GM13977 (cell line): ENCODE measurements at regions not wholly inside any gene's neighbourhood (a gene's known extent, or its start where the extent isn't known, plus 50 kb on each side); places are given as distances from the start of the nearest gene placed in this dataset.

Experiments used
- DNase-seq: peaks from one replicate; pipeline ENCODE4 v3.0.0; 2012; ENCODE audit warnings: low spot score
- in situ Hi-C: fragments of 300-500 bp; cut with MboI; formaldehyde crosslinking; loops from one replicate; pipeline ENCODE4 v1.12.0; 2022; ENCODE audit warnings: low sequenced_read_pairs, low pct_unique_long_range_greater_than_20kb, mixed read lengths, inconsistent platforms; ENCODE audit not compliant: unreplicated experiment
- TF ChIP-seq, protein P1 (sequence below): IDR thresholded peaks from 2 replicates; pipeline ENCODE4 v1.5.1; 2012; ENCODE audit warnings: mild to moderate bottlenecking, control low read depth; ENCODE audit not compliant: insufficient read depth; ENCODE audit errors: extremely low read depth, missing control alignments

GRCh38 chr6:11357285-11357684, 124.8 kb upstream of the NEDD9 start:
- TF ChIP-seq, protein P1, sequence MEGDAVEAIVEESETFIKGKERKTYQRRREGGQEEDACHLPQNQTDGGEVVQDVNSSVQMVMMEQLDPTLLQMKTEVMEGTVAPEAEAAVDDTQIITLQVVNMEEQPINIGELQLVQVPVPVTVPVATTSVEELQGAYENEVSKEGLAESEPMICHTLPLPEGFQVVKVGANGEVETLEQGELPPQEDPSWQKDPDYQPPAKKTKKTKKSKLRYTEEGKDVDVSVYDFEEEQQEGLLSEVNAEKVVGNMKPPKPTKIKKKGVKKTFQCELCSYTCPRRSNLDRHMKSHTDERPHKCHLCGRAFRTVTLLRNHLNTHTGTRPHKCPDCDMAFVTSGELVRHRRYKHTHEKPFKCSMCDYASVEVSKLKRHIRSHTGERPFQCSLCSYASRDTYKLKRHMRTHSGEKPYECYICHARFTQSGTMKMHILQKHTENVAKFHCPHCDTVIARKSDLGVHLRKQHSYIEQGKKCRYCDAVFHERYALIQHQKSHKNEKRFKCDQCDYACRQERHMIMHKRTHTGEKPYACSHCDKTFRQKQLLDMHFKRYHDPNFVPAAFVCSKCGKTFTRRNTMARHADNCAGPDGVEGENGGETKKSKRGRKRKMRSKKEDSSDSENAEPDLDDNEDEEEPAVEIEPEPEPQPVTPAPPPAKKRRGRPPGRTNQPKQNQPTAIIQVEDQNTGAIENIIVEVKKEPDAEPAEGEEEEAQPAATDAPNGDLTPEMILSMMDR, result no peak
- no peak for DNase-seq
- in situ Hi-C loops, result no loop called here

GRCh38 chr6:11356404-11357155, 124.1 kb upstream of the NEDD9 start:
- no peak for DNase-seq
- TF ChIP-seq, protein P1, result no peak
- in situ Hi-C loops, result no loop called here

GRCh38 chr6:11353921-11354389, 121.5 kb upstream of the NEDD9 start:
- TF ChIP-seq, protein P1, result no peak
- DNase-seq, result no peak
- in situ Hi-C loops, result no loop called here

- in situ Hi-C loops, result no loop called here
- DNase-seq, result no peak
- TF ChIP-seq, protein P1, result no peak
Observed at GRCh38 chr6:11350294-11350693, 117.8 kb upstream of the NEDD9 start.

DNA sequence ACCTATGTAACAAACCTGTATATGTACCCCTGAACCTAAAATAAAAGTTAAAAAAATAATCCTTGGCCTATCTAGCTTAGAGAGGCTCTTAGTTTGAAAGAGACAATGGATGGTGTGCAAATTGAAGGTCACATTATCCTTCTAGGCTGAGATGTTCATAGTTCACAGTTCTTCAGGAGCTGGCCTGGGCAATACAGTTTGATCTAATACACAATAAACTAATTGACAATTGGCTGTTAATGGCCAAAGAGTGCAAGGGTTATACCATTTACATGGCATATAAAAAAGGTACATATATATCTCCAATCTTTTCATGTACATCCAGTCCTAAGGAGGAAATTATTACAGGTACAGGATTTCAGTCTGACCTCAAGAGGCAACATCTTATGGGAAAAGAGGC, 117.4 kb upstream of the NEDD9 start:
- TF ChIP-seq, protein P1, result no peak
- in situ Hi-C loops, result no loop called here
- DNase-seq, result no peak

- in situ Hi-C loops, result no loop called here
- no peak for DNase-seq
- TF ChIP-seq, protein P1, result no peak
Observed at GRCh38 chr6:11346516-11346915, 114.0 kb upstream of the NEDD9 start.

- in situ Hi-C loops, result no loop called here
- TF ChIP-seq, protein P1, result no peak
Observed at GRCh38 chr6:11345536-11345935, 113.1 kb upstream of the NEDD9 start.

More at GRCh38 chr6:11345536-11345935, 113.1 kb upstream of the NEDD9 start:
- no peak for DNase-seq
